ENCODE measurements at regions not wholly inside any gene's neighbourhood (a gene's known extent, or its start where the extent isn't known, plus 50 kb on each side); places are given as distances from the start of the nearest gene placed in this dataset.

DNA sequence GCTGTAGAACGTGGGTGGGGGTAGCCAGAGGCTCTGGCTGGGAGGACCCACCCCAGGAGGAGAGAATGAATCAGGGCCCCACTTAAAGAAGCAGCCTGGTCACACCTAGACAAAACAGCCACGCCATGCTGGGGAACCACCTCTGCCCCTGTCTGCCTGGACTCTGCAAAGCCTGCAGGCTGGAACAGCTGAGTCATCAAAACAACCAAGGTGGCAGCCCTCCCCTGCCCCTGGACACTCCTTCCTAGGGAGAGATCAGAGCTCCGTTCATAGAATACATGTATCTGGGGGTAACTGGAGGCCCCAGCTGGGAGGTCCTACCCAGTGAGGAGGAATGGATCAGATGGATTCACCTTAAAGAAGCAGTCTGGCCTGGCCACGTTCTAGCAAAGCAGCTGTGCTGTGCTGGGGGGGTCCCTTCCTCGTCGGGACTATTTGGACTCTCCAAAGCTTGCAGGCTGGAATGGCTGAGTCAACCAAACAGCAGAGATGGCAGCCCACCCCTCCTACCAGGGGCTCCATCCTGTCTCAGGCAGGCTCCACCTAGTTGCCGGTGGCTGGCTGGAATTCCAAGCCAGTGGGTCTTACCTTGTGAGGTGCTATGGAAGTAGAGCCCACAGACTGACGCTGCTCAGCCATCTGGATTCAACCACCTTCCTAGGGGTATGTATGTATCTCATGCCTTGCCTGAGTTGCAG, 50.5 kb upstream of the NT5C1B start:
- no peak overlapping the region for H3K27ac ChIP-seq
- H3K4me3 ChIP-seq, result no peak overlapping the region
- no peaks in the 10 kb centered on the region for H3K4me1 ChIP-seq
- peaks cover 0 to 5% of the 10 kb centered on the region in 2 donors for H3K9me3 ChIP-seq
- TF ChIP-seq, protein P1, sequence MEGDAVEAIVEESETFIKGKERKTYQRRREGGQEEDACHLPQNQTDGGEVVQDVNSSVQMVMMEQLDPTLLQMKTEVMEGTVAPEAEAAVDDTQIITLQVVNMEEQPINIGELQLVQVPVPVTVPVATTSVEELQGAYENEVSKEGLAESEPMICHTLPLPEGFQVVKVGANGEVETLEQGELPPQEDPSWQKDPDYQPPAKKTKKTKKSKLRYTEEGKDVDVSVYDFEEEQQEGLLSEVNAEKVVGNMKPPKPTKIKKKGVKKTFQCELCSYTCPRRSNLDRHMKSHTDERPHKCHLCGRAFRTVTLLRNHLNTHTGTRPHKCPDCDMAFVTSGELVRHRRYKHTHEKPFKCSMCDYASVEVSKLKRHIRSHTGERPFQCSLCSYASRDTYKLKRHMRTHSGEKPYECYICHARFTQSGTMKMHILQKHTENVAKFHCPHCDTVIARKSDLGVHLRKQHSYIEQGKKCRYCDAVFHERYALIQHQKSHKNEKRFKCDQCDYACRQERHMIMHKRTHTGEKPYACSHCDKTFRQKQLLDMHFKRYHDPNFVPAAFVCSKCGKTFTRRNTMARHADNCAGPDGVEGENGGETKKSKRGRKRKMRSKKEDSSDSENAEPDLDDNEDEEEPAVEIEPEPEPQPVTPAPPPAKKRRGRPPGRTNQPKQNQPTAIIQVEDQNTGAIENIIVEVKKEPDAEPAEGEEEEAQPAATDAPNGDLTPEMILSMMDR (IDR thresholded peaks at IDR 0.05), result no peak
- no peaks in the 10 kb centered on the region for H3K27me3 ChIP-seq
- H3K36me3 ChIP-seq, result no peaks in the 10 kb centered on the region
- intact Hi-C loops (cut with DNase I), result no loop called here
- DNase-seq (ENCODE audit: low spot score in 2 of 2), result no peak
